Osteoblast (primary cell): ENCODE measurements at regions not wholly inside any gene's neighbourhood (a gene's known extent, or its start where the extent isn't known, plus 50 kb on each side); places are given as distances from the start of the nearest gene placed in this dataset.
"Not testable (repeated sequence)": the region's sequence is repeated elsewhere in the genome, so short reads cannot be mapped to it uniquely, and the experiment has no call there.

Experiments
- DNase-seq: peaks from one replicate; pipeline ENCODE4 v3.0.0; 2011; ENCODE audit warnings: low spot score, mixed read lengths; ENCODE audit not compliant: insufficient read length; ENCODE audit errors: missing footprints
- H2AFZ ChIP-seq: 2 replicates; pipeline ENCODE4 v1.6.0; 2011; ENCODE audit warnings: mild to moderate bottlenecking, low read length
- H3K27ac ChIP-seq: 2 replicates; pipeline ENCODE4 v1.5.1; 2011; ENCODE audit warnings: mild to moderate bottlenecking, low read depth, low read length, moderate library complexity
- H3K27me3 ChIP-seq: 2 replicates; pipeline ENCODE4 v1.6.0; 2012; ENCODE audit warnings: mild to moderate bottlenecking, control low read depth, inconsistent platforms, low read length, moderate library complexity; ENCODE audit not compliant: insufficient read depth
- H3K36me3 ChIP-seq: 2 replicates; pipeline ENCODE4 v1.5.1; 2011; ENCODE audit warnings: mild to moderate bottlenecking, low read length, control low read depth, moderate library complexity; ENCODE audit not compliant: insufficient read depth
- H3K4me1 ChIP-seq: 2 replicates; pipeline ENCODE4 v1.5.1; 2011; ENCODE audit warnings: mild to moderate bottlenecking, low read length, control low read depth, moderate library complexity; ENCODE audit not compliant: insufficient read depth
- H3K4me2 ChIP-seq: 2 replicates; pipeline ENCODE4 v1.6.0; 2011; ENCODE audit warnings: mild to moderate bottlenecking, low read length; ENCODE audit not compliant: insufficient read depth
- H3K4me3 ChIP-seq: fragments of 200-600 bp; sonication (generic); 3 replicates; pipeline ENCODE4 v1.5.1; 2012; ENCODE audit warnings: mild to moderate bottlenecking, low read length, inconsistent platforms; ENCODE audit not compliant: insufficient read depth
- H3K79me2 ChIP-seq: 2 replicates; pipeline ENCODE4 v1.6.0; 2012; ENCODE audit warnings: mild to moderate bottlenecking, low read length, control low read depth, inconsistent platforms; ENCODE audit not compliant: insufficient read depth
- H3K9me3 ChIP-seq: 2 replicates; pipeline ENCODE4 v1.5.1; 2011; ENCODE audit warnings: low read depth, low read length, control low read depth
- H4K20me1 ChIP-seq: 2 replicates; pipeline ENCODE4 v1.6.0; 2012; ENCODE audit warnings: mild to moderate bottlenecking, low read length, control low read depth; ENCODE audit not compliant: insufficient read depth
- TF ChIP-seq, protein P1 (sequence below): IDR thresholded peaks from 2 replicates; pipeline ENCODE4 v1.5.1; 2011; ENCODE audit warnings: mild to moderate bottlenecking, low read depth, low read length, moderate library complexity; ENCODE audit errors: extremely low read depth

DNA sequence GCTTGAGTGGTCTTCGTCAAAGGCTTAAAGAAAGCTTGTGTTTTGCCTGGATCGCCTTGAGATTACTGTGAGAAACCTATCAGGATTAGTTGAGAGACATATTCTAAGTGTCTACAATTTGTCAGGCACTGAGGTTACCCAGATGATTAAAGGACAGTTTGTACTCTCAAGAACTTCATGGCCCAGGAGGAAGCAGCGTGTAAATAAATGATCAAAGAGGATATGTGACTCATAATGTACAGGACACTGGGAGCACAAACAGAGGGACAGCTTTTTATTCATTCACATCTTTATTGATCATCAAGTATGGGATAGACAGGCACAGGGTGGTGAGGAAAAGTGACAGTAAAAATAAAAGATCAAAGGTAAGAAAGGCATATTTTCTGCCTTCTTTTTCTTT, 152.6 kb upstream of the FSHR start:
- no peaks in the 10 kb centered on the region for H3K27me3 ChIP-seq
- H3K4me2 ChIP-seq: no peak overlapping the region
- H3K36me3 ChIP-seq: no peaks in the 10 kb centered on the region
- no peak overlapping the region for H3K27ac ChIP-seq
- TF ChIP-seq, protein P1, sequence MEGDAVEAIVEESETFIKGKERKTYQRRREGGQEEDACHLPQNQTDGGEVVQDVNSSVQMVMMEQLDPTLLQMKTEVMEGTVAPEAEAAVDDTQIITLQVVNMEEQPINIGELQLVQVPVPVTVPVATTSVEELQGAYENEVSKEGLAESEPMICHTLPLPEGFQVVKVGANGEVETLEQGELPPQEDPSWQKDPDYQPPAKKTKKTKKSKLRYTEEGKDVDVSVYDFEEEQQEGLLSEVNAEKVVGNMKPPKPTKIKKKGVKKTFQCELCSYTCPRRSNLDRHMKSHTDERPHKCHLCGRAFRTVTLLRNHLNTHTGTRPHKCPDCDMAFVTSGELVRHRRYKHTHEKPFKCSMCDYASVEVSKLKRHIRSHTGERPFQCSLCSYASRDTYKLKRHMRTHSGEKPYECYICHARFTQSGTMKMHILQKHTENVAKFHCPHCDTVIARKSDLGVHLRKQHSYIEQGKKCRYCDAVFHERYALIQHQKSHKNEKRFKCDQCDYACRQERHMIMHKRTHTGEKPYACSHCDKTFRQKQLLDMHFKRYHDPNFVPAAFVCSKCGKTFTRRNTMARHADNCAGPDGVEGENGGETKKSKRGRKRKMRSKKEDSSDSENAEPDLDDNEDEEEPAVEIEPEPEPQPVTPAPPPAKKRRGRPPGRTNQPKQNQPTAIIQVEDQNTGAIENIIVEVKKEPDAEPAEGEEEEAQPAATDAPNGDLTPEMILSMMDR: no peak
- H3K4me1 ChIP-seq: no peaks in the 10 kb centered on the region
- no peaks in the 10 kb centered on the region for H4K20me1 ChIP-seq
- no peaks in the 10 kb centered on the region for H3K79me2 ChIP-seq
- H3K4me3 ChIP-seq: no peak overlapping the region
- no peak for DNase-seq
- H2AFZ ChIP-seq: no peak overlapping the region
- H3K9me3 ChIP-seq: no peaks in the 10 kb centered on the region

- not testable (repeated sequence) for H3K27me3 ChIP-seq, H3K27ac ChIP-seq, H2AFZ ChIP-seq, DNase-seq, H3K4me2 ChIP-seq, H3K79me2 ChIP-seq, H4K20me1 ChIP-seq, H3K36me3 ChIP-seq, H3K4me1 ChIP-seq, H3K4me3 ChIP-seq, H3K9me3 ChIP-seq
Observed at GRCh38 chr2:49298693-49299092, 144.4 kb upstream of the FSHR start.

- no peaks in the 10 kb centered on the region for H3K4me1 ChIP-seq
- no peak overlapping the region for H3K4me2 ChIP-seq
- TF ChIP-seq, protein P1: no peak
- no peaks in the 10 kb centered on the region for H3K27me3 ChIP-seq
- DNase-seq: no peak
- H2AFZ ChIP-seq: no peak overlapping the region
- no peaks in the 10 kb centered on the region for H3K79me2 ChIP-seq
- H3K9me3 ChIP-seq: no peaks in the 10 kb centered on the region
- H3K27ac ChIP-seq: no peak overlapping the region
- no peaks in the 10 kb centered on the region for H3K36me3 ChIP-seq
- H3K4me3 ChIP-seq: no peak overlapping the region
- no peaks in the 10 kb centered on the region for H4K20me1 ChIP-seq
Observed at GRCh38 chr2:49298230-49298629, 143.9 kb upstream of the FSHR start.

GRCh38 chr2:49296107-49296867, 142.0 kb upstream of the FSHR start:
- no peaks in the 10 kb centered on the region for H3K9me3 ChIP-seq
- no peak for DNase-seq
- H4K20me1 ChIP-seq: no peaks in the 10 kb centered on the region
- no peaks in the 10 kb centered on the region for H3K4me1 ChIP-seq
- TF ChIP-seq, protein P1: no peak
- no peak overlapping the region for H3K4me3 ChIP-seq
- no peak overlapping the region for H2AFZ ChIP-seq
- no peaks in the 10 kb centered on the region for H3K36me3 ChIP-seq
- no peaks in the 10 kb centered on the region for H3K79me2 ChIP-seq
- no peaks in the 10 kb centered on the region for H3K27me3 ChIP-seq
- H3K27ac ChIP-seq: no peak overlapping the region
- no peak overlapping the region for H3K4me2 ChIP-seq
